MM.1S (cell line): ENCODE measurements at regions not wholly inside any gene's neighbourhood (a gene's known extent, or its start where the extent isn't known, plus 50 kb on each side); places are given as distances from the start of the nearest gene placed in this dataset.

Experiments
- DNase-seq: peaks from one replicate; pipeline ENCODE4 v3.0.0-alpha.2; 2015
- H2AFZ ChIP-seq: fragments of 300-600 bp; sonication (generic); 2 replicates; pipeline ENCODE4 v1.6.0; 2016; ENCODE audit warnings: antibody characterized with exemption, low read length
- H3F3A ChIP-seq: fragments of 300-600 bp; sonication (generic); 2 replicates; pipeline ENCODE4 v1.6.1; 2016; ENCODE audit warnings: mild to moderate bottlenecking, antibody characterized with exemption, low read length, moderate library complexity, mixed read lengths; ENCODE audit not compliant: insufficient read depth
- H3K27ac ChIP-seq: fragments of 300-600 bp; sonication (generic); 2 replicates; pipeline ENCODE4 v1.5.1; 2016; ENCODE audit warnings: mild to moderate bottlenecking, low read length
- H3K27me3 ChIP-seq: fragments of 300-600 bp; sonication (generic); replicated peaks from 2 replicates; pipeline ENCODE4 v1.6.0; 2016; ENCODE audit warnings: low read length; ENCODE audit not compliant: insufficient read depth
- H3K36me3 ChIP-seq: fragments of 300-600 bp; sonication (generic); replicated peaks from 2 replicates; pipeline ENCODE4 v1.6.1; 2016; ENCODE audit warnings: mild to moderate bottlenecking, low read length, mixed read lengths; ENCODE audit not compliant: insufficient read depth
- H3K4me1 ChIP-seq: fragments of 300-600 bp; sonication (generic); 2 replicates; pipeline ENCODE4 v1.6.1; 2016; ENCODE audit warnings: low read length, mixed read lengths
- H3K4me2 ChIP-seq: fragments of 300-600 bp; sonication (generic); 2 replicates; pipeline ENCODE4 v1.6.0; 2016; ENCODE audit warnings: low read depth, low read length
- H3K4me3 ChIP-seq: fragments of 300-600 bp; sonication (generic); 2 replicates; pipeline ENCODE4 v1.5.1; 2016; ENCODE audit warnings: low read length, mixed read lengths
- H3K79me2 ChIP-seq: fragments of 300-600 bp; sonication (generic); 2 replicates; pipeline ENCODE4 v1.6.1; 2016; ENCODE audit warnings: mixed run types, low read length, mixed read lengths
- H3K9ac ChIP-seq: fragments of 300-600 bp; sonication (generic); 2 replicates; pipeline ENCODE4 v1.6.1; 2016; ENCODE audit warnings: low read length, mixed read lengths
- H3K9me2 ChIP-seq: fragments of 300-600 bp; sonication (generic); replicated peaks from 2 replicates; pipeline ENCODE4 v1.6.1; 2016; ENCODE audit warnings: mild to moderate bottlenecking, low read length, mixed read lengths; ENCODE audit not compliant: insufficient read depth
- H3K9me3 ChIP-seq: fragments of 300-600 bp; sonication (generic); replicated peaks from 2 replicates; pipeline ENCODE4 v1.6.1; 2016; ENCODE audit warnings: mild to moderate bottlenecking, low read length, mixed read lengths; ENCODE audit not compliant: insufficient read depth
- H4K20me1 ChIP-seq: fragments of 300-600 bp; sonication (generic); 2 replicates; pipeline ENCODE4 v1.6.1; 2016; ENCODE audit warnings: mild to moderate bottlenecking, low read length, moderate library complexity, mixed read lengths; ENCODE audit not compliant: insufficient read depth
- EZH2 ChIP-seq: fragments of 300-600 bp; sonication (generic); optimal IDR thresholded peaks from 2 replicates; pipeline ENCODE3; 2017; ENCODE audit warnings: low read depth, mild to moderate bottlenecking, antibody characterized with exemption, low read length, mixed read lengths
- EZH2phosphoT487 ChIP-seq: fragments of 300-600 bp; sonication (generic); IDR thresholded peaks from 2 replicates; pipeline ENCODE4 v1.6.1; 2018; ENCODE audit warnings: antibody characterized with exemption, low read length
- TF ChIP-seq, protein P1 (sequence below): fragments of 300-600 bp; sonication (generic); IDR thresholded peaks from 2 replicates; pipeline ENCODE4 v1.5.1; 2016; ENCODE audit warnings: antibody characterized with exemption, low read length, mixed read lengths

DNA sequence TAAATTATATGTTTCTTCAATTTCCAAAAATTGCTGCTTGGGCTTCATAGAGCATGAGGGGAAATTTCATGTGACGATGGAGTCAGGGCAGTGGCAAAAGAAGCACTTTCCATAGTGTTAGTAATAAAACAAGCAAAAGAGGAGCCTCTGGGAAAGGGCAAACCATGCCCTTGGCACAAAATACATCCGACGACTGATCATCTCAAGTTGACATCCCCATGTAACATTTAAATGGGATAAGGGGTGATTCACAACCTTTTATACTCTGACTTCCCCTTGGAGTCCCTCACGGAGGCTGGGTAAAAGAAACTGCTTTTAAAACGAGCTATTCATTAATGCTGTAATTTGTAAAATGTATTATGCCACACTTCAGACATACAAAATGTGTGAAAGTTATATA is 161.4 kb upstream of the DMRT1 start:
- Histone ChIP-seq H3K27me3 (no peaks in the 10 kb centered on the region), H3K79me2 (no peaks in the 10 kb centered on the region), H3F3A (no peaks in the 10 kb centered on the region), H3K4me3 (no peak overlapping the region), H4K20me1 (no peaks in the 10 kb centered on the region), H3K4me1 (peaks cover 8% of the 10 kb centered on the region), H3K9me2 (no peaks in the 10 kb centered on the region), H3K27ac (no peak overlapping the region), H2AFZ (no peak overlapping the region), H3K4me2 (no peak overlapping the region), H3K9ac (no peak overlapping the region), H3K9me3 (no peaks in the 10 kb centered on the region), H3K36me3 (no peaks in the 10 kb centered on the region)
- TF ChIP-seq EZH2, result no peak
- TF ChIP-seq, protein P1, sequence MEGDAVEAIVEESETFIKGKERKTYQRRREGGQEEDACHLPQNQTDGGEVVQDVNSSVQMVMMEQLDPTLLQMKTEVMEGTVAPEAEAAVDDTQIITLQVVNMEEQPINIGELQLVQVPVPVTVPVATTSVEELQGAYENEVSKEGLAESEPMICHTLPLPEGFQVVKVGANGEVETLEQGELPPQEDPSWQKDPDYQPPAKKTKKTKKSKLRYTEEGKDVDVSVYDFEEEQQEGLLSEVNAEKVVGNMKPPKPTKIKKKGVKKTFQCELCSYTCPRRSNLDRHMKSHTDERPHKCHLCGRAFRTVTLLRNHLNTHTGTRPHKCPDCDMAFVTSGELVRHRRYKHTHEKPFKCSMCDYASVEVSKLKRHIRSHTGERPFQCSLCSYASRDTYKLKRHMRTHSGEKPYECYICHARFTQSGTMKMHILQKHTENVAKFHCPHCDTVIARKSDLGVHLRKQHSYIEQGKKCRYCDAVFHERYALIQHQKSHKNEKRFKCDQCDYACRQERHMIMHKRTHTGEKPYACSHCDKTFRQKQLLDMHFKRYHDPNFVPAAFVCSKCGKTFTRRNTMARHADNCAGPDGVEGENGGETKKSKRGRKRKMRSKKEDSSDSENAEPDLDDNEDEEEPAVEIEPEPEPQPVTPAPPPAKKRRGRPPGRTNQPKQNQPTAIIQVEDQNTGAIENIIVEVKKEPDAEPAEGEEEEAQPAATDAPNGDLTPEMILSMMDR, result no peak
- no peak for TF ChIP-seq EZH2phosphoT487
- no peak for DNase-seq

DNA sequence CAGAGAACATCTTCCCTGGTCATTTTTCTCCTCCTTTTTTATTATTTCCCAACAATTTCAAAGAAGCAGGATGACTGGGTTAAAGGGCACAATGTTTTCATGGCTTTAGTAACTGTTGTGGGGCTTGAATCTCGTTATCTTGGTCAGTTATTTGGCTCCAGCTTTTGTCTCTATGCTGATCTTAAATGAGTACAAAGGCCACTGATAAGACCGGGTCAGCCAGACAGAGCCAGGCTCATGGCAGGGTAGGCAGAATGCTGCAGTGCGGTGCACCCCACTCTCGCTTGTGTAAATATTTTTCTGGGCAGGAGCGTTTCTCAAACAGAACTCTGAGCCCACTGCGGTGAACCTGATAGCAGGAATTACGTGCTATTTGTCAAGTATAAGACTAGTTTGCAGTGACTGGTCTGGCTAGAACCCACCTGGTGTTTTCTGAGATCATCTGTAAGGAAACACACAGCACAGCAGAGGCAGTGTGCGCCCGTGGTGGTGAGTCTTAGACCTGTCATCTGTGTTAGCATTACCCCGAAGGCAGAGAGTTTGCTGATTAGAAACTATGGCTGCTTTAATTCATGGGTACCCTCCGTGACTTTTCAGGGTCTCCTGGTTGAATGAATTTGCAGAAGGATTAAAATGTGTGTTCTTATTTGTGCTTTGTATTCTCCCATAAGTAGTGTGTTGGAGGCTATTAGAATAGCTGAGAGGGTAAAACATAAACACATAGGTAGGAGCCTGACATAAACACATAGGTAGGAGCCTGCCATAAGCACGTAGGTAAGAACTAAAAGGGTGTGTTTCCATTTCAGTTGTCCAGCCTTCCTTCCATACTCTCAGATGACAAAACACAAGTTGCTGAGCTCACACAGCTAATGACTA is 158.6 kb upstream of the DMRT1 start:
- H3K9me3 ChIP-seq, result no peaks in the 10 kb centered on the region
- H3K4me1 ChIP-seq, result peaks cover 3% of the 10 kb centered on the region
- H2AFZ ChIP-seq, result no peak overlapping the region
- no peaks in the 10 kb centered on the region for H3K36me3 ChIP-seq
- H3K9me2 ChIP-seq, result no peaks in the 10 kb centered on the region
- no peak overlapping the region for H3K4me2 ChIP-seq
- no peaks in the 10 kb centered on the region for H4K20me1 ChIP-seq
- no peaks in the 10 kb centered on the region for H3K27me3 ChIP-seq
- no peak for DNase-seq
- H3K9ac ChIP-seq, result no peak overlapping the region
- H3K27ac ChIP-seq, result no peak overlapping the region
- H3F3A ChIP-seq, result no peaks in the 10 kb centered on the region
- H3K4me3 ChIP-seq, result no peak overlapping the region
- TF ChIP-seq, protein P1, result no peak
- no peak for TF ChIP-seq EZH2
- TF ChIP-seq EZH2phosphoT487, result no peak
- H3K79me2 ChIP-seq, result no peaks in the 10 kb centered on the region

DNA sequence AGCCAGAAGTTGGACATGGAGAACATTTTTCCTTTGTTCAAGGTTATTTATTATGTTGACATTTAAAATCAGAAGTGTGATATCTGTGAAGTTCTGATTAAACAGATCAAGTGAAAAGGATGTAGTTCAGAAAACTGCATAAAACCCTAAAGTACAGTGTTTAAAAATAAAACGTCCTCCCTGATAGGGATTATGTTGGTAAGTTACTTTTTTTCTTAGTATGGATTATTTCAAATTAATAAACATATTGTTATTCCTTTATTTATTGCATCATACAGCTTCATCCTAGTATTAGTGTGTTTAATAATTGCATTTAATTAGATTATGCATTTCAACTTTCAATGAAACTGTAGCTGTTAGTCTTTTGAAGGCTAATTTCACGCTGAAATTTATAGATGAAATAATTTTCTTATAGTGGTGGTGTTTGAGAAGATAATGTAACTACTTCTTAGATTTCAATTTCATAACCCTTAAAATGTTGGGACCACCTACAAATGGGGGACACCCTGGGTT is 157.9 kb upstream of the DMRT1 start:
- DNase-seq, result no peak
- no peak overlapping the region for H3K27ac ChIP-seq

More for the DNA sequence above, 157.9 kb upstream of the DMRT1 start:
- H3K4me1 ChIP-seq, result no peaks in the 10 kb centered on the region
- H3K36me3 ChIP-seq, result no peaks in the 10 kb centered on the region
- no peak overlapping the region for H3K4me3 ChIP-seq
- no peak overlapping the region for H3K4me2 ChIP-seq
- no peaks in the 10 kb centered on the region for H3K9me2 ChIP-seq
- H2AFZ ChIP-seq, result no peak overlapping the region
- H3F3A ChIP-seq, result no peaks in the 10 kb centered on the region
- H3K9me3 ChIP-seq, result no peaks in the 10 kb centered on the region
- H3K27me3 ChIP-seq, result no peaks in the 10 kb centered on the region
- H4K20me1 ChIP-seq, result no peaks in the 10 kb centered on the region
- no peak overlapping the region for H3K9ac ChIP-seq
- no peak for TF ChIP-seq EZH2
- no peak for TF ChIP-seq EZH2phosphoT487
- TF ChIP-seq, protein P1, result no peak
- no peaks in the 10 kb centered on the region for H3K79me2 ChIP-seq
